Neural progenitor cell (in vitro differentiated cells): ENCODE measurements at regions not wholly inside any gene's neighbourhood (a gene's known extent, or its start where the extent isn't known, plus 50 kb on each side); places are given as distances from the start of the nearest gene placed in this dataset.

ENCODE experiments used
- DNase-seq: peaks from one replicate; pipeline ENCODE4 v3.0.0-alpha.2; 2016; ENCODE audit warnings: low spot score
- H2AFZ ChIP-seq: fragments of 200-600 bp; sonication (generic); replicated peaks from 2 replicates; pipeline ENCODE4 v1.6.1; 2016; ENCODE audit warnings: antibody characterized with exemption
- H3F3A ChIP-seq: fragments of 200-600 bp; sonication (generic); 2 replicates; pipeline ENCODE4 v1.6.1; 2016; ENCODE audit warnings: antibody characterized with exemption, low read depth
- H3K27ac ChIP-seq: fragments of 200-600 bp; sonication (generic); 2 replicates; pipeline ENCODE4 v1.5.1; 2016; ENCODE audit warnings: mild to moderate bottlenecking
- H3K27me3 ChIP-seq: fragments of 200-600 bp; sonication (generic); 2 replicates; pipeline ENCODE4 v1.6.1; 2016; ENCODE audit warnings: mild to moderate bottlenecking, moderate library complexity
- H3K36me3 ChIP-seq: fragments of 200-600 bp; sonication (generic); 2 replicates; pipeline ENCODE4 v1.5.1; 2016
- H3K4me1 ChIP-seq: fragments of 200-600 bp; sonication (generic); 2 replicates; pipeline ENCODE4 v1.6.1; 2016; ENCODE audit warnings: mixed run types
- H3K4me2 ChIP-seq: fragments of 200-600 bp; sonication (generic); 2 replicates; pipeline ENCODE4 v1.6.1; 2016
- H3K4me3 ChIP-seq: fragments of 200-600 bp; sonication (generic); 2 replicates; pipeline ENCODE4 v1.5.1; 2016
- H3K79me2 ChIP-seq: fragments of 200-600 bp; sonication (generic); 2 replicates; pipeline ENCODE4 v1.6.1; 2016; ENCODE audit warnings: low read depth
- H3K9ac ChIP-seq: fragments of 200-600 bp; sonication (generic); 2 replicates; pipeline ENCODE4 v1.6.1; 2016
- H3K9me3 ChIP-seq: fragments of 200-600 bp; sonication (generic); 2 replicates; pipeline ENCODE4 v1.5.1; 2016; ENCODE audit warnings: low read depth
- H4K20me1 ChIP-seq: fragments of 200-600 bp; sonication (generic); 2 replicates; pipeline ENCODE4 v1.6.1; 2016; ENCODE audit warnings: low read depth
- H3K27ac Mint-ChIP-seq: 3 replicates; pipeline ENCODE4 v1.8.0; 2021; ENCODE audit warnings: mixed read lengths
- H3K27me3 Mint-ChIP-seq: 2 replicates; pipeline ENCODE4 v1.8.0; 2022; ENCODE audit warnings: low read depth, mild to moderate bottlenecking, inconsistent platforms, moderate library complexity, mixed read lengths; ENCODE audit not compliant: insufficient read depth
- H3K36me3 Mint-ChIP-seq: 3 replicates; pipeline ENCODE4 v1.8.0; 2021; ENCODE audit warnings: mixed read lengths
- H3K4me1 Mint-ChIP-seq: 3 replicates; pipeline ENCODE4 v1.8.0; 2021; ENCODE audit warnings: mixed read lengths
- H3K4me3 Mint-ChIP-seq: 3 replicates; pipeline ENCODE4 v1.8.0; 2021; ENCODE audit warnings: mild to moderate bottlenecking, moderate library complexity, mixed read lengths
- H3K9me3 Mint-ChIP-seq: 3 replicates; pipeline ENCODE4 v1.8.0; 2020; ENCODE audit warnings: mixed read lengths
- EZH2 ChIP-seq: fragments of 200-600 bp; sonication (generic); IDR thresholded peaks from 2 replicates; pipeline ENCODE4 v1.6.1; 2017; ENCODE audit warnings: antibody characterized with exemption, mild to moderate bottlenecking, moderate library complexity
- EZH2phosphoT487 ChIP-seq: fragments of 200-600 bp; sonication (generic); IDR thresholded peaks from 2 replicates; pipeline ENCODE4 v1.6.1; 2017; ENCODE audit warnings: antibody characterized with exemption
- TF ChIP-seq, protein P1 (sequence below): fragments of 200-600 bp; sonication (generic); IDR thresholded peaks from 2 replicates; pipeline ENCODE4 v1.5.1; 2017; ENCODE audit warnings: antibody characterized with exemption, mild to moderate bottlenecking

DNA sequence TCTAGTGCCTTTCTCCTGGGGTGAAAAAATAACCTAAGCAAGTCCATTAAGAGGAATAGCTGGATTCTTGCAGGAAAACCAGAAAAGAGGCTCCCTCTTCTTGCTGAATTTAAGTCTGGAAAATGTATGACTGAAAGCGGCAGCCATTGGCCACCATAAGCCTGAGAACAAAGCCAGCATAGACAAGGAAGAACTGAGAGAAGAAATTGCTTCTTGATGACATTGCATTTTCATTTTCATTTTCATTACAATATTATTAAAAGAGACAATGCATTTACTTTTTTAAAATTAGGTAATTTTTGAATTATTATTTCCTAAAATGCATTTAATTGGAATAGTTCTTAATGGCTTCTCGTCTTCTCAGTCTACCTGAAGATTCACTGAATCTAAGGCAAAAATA lies 1157.5 kb upstream of the ZEB2 start:
- H3K36me3 ChIP-seq, result no peaks in the 10 kb centered on the region
- Mint-ChIP-seq H3K36me3 (no peaks in the 10 kb centered on the region), H3K27me3 (no peaks in the 10 kb centered on the region), H3K27ac (no peak overlapping the region), H3K9me3 (peaks cover 3% of the 10 kb centered on the region), H3K4me1 (peaks cover 7% of the 10 kb centered on the region), H3K4me3 (no peak overlapping the region)
- no peaks in the 10 kb centered on the region for H3K9me3 ChIP-seq
- no peak overlapping the region for H3K9ac ChIP-seq
- no peaks in the 10 kb centered on the region for H3K27me3 ChIP-seq
- no peak for DNase-seq
- H4K20me1 ChIP-seq, result no peaks in the 10 kb centered on the region
- peaks cover 3% of the 10 kb centered on the region for H3F3A ChIP-seq
- no peak overlapping the region for H3K4me2 ChIP-seq
- H3K4me3 ChIP-seq, result no peak overlapping the region
- no peaks in the 10 kb centered on the region for H3K79me2 ChIP-seq
- no peaks in the 10 kb centered on the region for H3K4me1 ChIP-seq
- H2AFZ ChIP-seq, result no peak overlapping the region
- TF ChIP-seq, protein P1, sequence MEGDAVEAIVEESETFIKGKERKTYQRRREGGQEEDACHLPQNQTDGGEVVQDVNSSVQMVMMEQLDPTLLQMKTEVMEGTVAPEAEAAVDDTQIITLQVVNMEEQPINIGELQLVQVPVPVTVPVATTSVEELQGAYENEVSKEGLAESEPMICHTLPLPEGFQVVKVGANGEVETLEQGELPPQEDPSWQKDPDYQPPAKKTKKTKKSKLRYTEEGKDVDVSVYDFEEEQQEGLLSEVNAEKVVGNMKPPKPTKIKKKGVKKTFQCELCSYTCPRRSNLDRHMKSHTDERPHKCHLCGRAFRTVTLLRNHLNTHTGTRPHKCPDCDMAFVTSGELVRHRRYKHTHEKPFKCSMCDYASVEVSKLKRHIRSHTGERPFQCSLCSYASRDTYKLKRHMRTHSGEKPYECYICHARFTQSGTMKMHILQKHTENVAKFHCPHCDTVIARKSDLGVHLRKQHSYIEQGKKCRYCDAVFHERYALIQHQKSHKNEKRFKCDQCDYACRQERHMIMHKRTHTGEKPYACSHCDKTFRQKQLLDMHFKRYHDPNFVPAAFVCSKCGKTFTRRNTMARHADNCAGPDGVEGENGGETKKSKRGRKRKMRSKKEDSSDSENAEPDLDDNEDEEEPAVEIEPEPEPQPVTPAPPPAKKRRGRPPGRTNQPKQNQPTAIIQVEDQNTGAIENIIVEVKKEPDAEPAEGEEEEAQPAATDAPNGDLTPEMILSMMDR, result no peak
- no peak for TF ChIP-seq EZH2
- TF ChIP-seq EZH2phosphoT487, result no peak
- H3K27ac ChIP-seq, result no peak overlapping the region

DNA sequence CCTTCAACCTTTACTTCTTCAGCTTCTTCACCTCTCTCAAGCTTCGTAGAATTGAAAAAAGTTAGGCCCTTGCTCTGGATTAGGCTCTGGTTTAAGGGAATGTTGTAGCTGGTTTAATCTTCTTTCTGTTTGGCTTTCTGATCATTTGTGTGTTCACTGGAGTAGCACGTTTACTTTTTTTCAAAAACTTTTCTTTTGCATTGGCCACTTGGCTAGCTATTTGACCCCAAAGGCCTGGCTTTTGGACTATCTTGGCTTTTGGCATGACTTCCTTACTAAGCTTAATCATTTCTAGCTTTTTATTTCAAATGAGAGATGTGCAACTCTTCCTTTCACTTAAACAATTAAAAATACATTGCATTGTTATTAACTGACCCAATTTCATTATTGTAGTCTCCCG lies 1154.8 kb upstream of the ZEB2 start:
- H3K9me3 ChIP-seq, result no peaks in the 10 kb centered on the region
- H3F3A ChIP-seq, result peaks cover 3% of the 10 kb centered on the region
- H3K79me2 ChIP-seq, result no peaks in the 10 kb centered on the region
- no peak overlapping the region for H3K9ac ChIP-seq
- peaks cover 7% of the 10 kb centered on the region for H3K4me1 Mint-ChIP-seq
- no peak overlapping the region for H2AFZ ChIP-seq
- H3K9me3 Mint-ChIP-seq, result peaks cover 3% of the 10 kb centered on the region
- no peak overlapping the region for H3K4me3 Mint-ChIP-seq
- no peak for DNase-seq
- TF ChIP-seq EZH2 (no peak), EZH2phosphoT487 (no peak)
- TF ChIP-seq, protein P1, result no peak
- no peak overlapping the region for H3K4me2 ChIP-seq
- no peak overlapping the region for H3K27ac ChIP-seq
- H3K4me3 ChIP-seq, result no peak overlapping the region
- H3K27ac Mint-ChIP-seq, result no peak overlapping the region
- no peaks in the 10 kb centered on the region for H3K36me3 ChIP-seq
- no peaks in the 10 kb centered on the region for H3K27me3 Mint-ChIP-seq
- no peaks in the 10 kb centered on the region for H3K36me3 Mint-ChIP-seq
- H3K4me1 ChIP-seq, result no peaks in the 10 kb centered on the region
- no peaks in the 10 kb centered on the region for H4K20me1 ChIP-seq
- no peaks in the 10 kb centered on the region for H3K27me3 ChIP-seq

DNA sequence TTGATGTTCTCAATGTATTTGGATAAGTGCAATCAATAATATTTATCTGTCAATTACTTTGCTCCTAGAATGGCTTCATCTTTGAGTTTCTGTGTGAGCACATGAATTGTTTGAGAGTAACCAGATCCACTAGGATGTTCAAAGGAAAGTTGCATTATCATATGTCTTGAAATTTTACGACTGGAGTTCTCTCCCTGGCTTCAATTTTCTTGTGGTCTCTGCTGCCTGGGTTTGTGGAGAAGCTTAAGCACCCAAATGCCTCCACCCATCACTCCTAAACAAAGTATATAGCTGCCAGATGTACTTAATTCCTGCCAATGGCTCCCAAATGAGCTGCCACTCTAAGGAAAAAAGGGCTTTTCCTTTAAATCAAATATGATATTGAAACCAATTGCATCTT lies 1149.4 kb upstream of the ZEB2 start:
- Histone ChIP-seq H3K9ac (no peak overlapping the region), H3K4me1 (peaks cover 7% of the 10 kb centered on the region), H4K20me1 (no peaks in the 10 kb centered on the region), H3K27ac (no peak overlapping the region), H3F3A (no peaks in the 10 kb centered on the region), H3K4me2 (no peak overlapping the region), H3K9me3 (no peaks in the 10 kb centered on the region), H3K27me3 (no peaks in the 10 kb centered on the region), H3K79me2 (no peaks in the 10 kb centered on the region), H3K4me3 (no peak overlapping the region), H3K36me3 (no peaks in the 10 kb centered on the region), H2AFZ (no peak overlapping the region)
- no peak overlapping the region for H3K4me3 Mint-ChIP-seq
- no peak overlapping the region for H3K27ac Mint-ChIP-seq
- no peaks in the 10 kb centered on the region for H3K9me3 Mint-ChIP-seq
- H3K36me3 Mint-ChIP-seq, result no peaks in the 10 kb centered on the region
- DNase-seq, result no peak
- peaks cover 2% of the 10 kb centered on the region for H3K4me1 Mint-ChIP-seq
- no peak for TF ChIP-seq EZH2phosphoT487
- no peak for TF ChIP-seq EZH2
- TF ChIP-seq, protein P1, result no peak
- H3K27me3 Mint-ChIP-seq, result no peaks in the 10 kb centered on the region

DNA sequence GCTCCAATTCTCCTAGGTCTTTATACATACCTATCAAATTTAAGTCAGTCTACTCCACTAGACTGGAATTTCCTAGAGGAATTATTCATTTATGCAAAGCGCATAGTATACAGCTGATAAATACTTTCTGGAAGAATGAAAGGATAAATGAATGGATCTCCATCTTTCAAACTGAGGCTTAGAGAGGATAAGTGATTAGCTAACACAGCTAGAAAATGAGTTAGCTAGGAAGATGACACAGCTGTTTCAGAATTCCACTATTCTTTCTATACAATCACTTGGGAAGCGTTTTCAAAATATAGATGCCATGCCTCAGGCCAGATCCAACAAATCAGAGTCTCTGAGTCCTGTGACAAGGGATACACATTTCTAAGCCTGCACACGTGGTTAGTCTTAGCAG lies 1146.6 kb upstream of the ZEB2 start:
- Histone ChIP-seq H3K27me3 (no peaks in the 10 kb centered on the region), H3K9ac (no peak overlapping the region), H3K4me2 (no peak overlapping the region), H2AFZ (peak overlapping the region; percentile 45), H4K20me1 (no peaks in the 10 kb centered on the region), H3K27ac (no peak overlapping the region), H3K36me3 (no peaks in the 10 kb centered on the region), H3F3A (no peaks in the 10 kb centered on the region), H3K9me3 (no peaks in the 10 kb centered on the region), H3K4me3 (no peak overlapping the region), H3K4me1 (peaks cover 7% of the 10 kb centered on the region), H3K79me2 (no peaks in the 10 kb centered on the region)
- H3K27ac Mint-ChIP-seq, result no peak overlapping the region
- H3K27me3 Mint-ChIP-seq, result no peaks in the 10 kb centered on the region
- peaks cover 2% of the 10 kb centered on the region for H3K4me1 Mint-ChIP-seq
- TF ChIP-seq EZH2phosphoT487 (no peak), EZH2 (no peak)
- TF ChIP-seq, protein P1, result no peak
- no peak for DNase-seq
- H3K9me3 Mint-ChIP-seq, result no peaks in the 10 kb centered on the region
- no peaks in the 10 kb centered on the region for H3K36me3 Mint-ChIP-seq
- no peak overlapping the region for H3K4me3 Mint-ChIP-seq
